ENCODE measurements at regions not wholly inside any gene's neighbourhood (a gene's known extent, or its start where the extent isn't known, plus 50 kb on each side); places are given as distances from the start of the nearest gene placed in this dataset.

DNA sequence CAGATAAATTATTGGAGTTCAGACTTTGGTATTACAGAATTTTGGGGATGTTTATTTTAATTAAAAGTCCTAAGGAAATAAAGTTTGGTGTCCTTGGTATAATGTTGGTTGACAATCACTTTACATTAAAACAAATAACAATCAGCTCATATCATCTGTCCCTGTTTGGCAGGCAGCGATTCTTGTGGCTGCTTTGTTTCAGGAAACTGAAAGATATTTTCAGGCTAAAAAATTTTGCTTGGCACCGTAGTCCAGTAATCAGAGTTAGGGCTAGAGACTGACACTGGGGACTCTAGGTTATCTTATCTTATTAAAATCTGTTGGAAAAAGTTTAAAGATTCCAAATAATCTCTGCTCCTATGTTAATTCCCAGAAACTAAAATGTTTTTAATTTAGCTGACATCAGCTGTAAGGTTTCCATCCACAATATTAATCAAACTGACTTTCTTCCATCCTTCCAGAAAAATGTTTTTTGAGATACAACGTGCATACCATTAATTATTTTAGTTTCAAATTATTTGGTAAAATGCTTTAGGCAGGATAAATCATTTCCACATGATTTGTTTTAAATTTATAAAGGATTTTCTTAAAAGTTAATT, 97.6 kb downstream of the ZIC5 start:
- no peaks in the 10 kb centered on the region for H3K27me3 Mint-ChIP-seq
- no peaks in the 10 kb centered on the region for H3K9me3 Mint-ChIP-seq
- H3K4me3 Mint-ChIP-seq = no peak overlapping the region
- H3K27ac Mint-ChIP-seq = no peak overlapping the region
- H3K4me1 Mint-ChIP-seq = peaks cover 5 to 13% (median 12%) of the 10 kb centered on the region in 3 donors
- peaks cover 2% of the 10 kb centered on the region for H3K36me3 Mint-ChIP-seq

DNA sequence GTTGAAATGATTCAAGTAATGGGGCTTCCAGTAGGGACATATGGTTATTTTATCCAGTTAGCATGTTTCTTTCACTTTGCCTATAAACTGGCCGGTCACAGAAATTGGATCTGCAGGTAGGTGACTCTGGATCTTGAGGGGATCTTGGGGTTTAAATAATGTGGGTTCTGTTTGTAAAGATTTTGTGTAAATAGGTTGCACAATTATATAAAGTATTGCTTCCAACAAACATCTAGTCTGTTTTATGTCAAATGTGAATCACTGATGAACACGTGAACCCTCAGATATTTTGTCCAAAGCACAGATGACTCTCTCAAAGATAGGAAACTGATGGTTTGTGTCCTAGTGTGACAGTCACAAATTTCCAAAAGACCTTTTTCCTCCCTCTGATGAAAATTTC, 98.4 kb downstream of the ZIC5 start:
- Mint-ChIP-seq H3K9me3 (no peaks in the 10 kb centered on the region), H3K4me3 (no peak overlapping the region), H3K27me3 (no peaks in the 10 kb centered on the region), H3K27ac (no peak overlapping the region), H3K36me3 (peaks cover 2% of the 10 kb centered on the region), H3K4me1 (peaks cover 5 to 14% (median 12%) of the 10 kb centered on the region in 3 donors)

DNA sequence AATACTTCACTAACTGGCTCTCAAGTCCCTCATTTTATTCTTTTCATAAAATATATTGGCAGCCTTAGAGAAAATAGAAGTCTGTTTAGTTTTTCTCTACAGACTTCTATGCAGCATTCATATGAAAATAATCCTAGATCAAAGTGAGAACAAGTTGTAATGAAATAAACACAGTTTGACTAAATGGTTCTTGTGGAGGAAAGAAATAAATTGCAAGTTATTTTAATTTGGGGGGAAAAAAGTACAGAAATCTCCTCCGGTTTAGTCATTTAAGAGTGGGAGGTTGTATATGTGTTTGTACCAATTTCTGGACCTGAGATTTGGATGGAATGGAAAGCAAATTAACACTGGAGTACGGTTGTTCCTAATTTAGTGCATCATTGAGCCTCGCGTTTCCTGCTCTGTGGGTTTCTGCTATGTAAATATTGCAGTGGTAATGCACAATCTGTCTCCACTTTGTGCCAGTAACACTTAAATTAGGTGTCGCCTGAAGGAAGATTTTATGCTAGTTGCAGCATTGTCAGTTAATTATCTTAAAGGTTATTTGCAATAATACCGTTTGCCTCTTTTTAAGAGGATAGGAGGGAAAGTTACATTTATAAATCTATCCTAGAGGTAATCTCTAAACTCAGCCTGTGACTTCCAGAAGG, 100.2 kb downstream of the ZIC5 start:
- no peak overlapping the region for H3K4me3 Mint-ChIP-seq
- peaks cover 2% of the 10 kb centered on the region for H3K36me3 Mint-ChIP-seq
- H3K4me1 Mint-ChIP-seq = peaks cover 5 to 14% (median 12%) of the 10 kb centered on the region in 3 donors
- H3K9me3 Mint-ChIP-seq = no peaks in the 10 kb centered on the region
- H3K27me3 Mint-ChIP-seq = no peaks in the 10 kb centered on the region
- no peak overlapping the region for H3K27ac Mint-ChIP-seq

DNA sequence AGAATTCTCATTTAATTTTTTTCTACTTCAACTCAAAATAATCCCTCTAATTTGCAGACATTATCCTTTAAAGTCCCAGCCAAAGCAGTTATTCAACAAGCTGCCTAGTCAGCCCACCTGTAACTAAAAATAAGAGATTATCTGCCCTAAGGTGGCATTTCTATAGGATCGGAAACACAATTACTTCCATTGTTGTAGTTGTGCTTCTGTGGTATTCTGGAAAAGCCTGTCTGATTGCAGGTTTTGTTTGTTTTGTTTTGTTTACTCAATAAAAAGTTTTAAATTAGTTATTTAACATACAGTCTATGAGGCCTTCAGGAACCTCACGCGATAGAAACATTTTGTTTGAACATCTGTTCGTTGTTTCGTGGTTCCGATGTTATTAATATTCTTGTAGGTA, 101.0 kb downstream of the ZIC5 start:
- Mint-ChIP-seq H3K36me3 (peaks cover 3% of the 10 kb centered on the region), H3K4me3 (no peak overlapping the region), H3K4me1 (peaks cover 5 to 14% (median 12%) of the 10 kb centered on the region in 3 donors), H3K9me3 (no peaks in the 10 kb centered on the region), H3K27ac (no peak overlapping the region), H3K27me3 (no peaks in the 10 kb centered on the region)

DNA sequence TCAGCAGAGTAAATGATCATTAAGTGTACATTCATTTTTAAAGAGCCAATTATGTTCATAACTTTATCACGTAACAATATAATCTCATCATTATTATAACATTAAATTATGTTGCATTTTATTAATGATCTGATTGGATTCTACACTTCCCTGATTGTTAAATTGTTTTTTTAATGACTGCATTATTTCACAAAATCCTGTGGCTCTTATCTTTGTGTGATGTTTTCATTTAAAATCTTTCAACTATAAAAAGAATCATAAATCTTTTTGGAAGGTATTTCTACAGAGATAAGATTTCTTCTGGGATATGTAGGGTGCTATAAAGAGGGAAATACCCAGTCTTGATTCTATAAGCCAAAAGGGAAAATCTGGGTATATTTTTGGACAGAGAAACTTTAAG, 101.7 kb downstream of the ZIC5 start:
- no peak overlapping the region for H3K4me3 Mint-ChIP-seq

DNA sequence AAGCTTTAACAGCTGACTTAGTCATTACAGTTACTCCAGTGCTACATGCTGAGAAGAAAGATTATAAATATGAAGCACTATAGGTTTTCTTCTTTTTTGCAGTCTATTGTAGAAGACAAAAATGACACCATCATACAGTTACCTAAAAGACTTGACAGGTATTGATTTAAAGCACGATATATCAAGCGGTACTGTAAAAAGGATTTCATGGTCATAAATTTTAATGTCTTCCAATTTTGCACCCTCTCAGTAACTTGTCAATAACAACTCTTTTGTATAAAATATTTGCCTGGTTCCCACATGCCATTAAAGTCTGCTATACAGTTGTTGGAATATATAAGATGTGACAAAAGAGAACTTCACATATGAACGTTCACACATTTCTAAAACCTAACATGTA, 102.8 kb downstream of the ZIC5 start:
- Mint-ChIP-seq H3K4me1 (peaks cover 5 to 14% (median 12%) of the 10 kb centered on the region in 3 donors), H3K4me3 (no peak overlapping the region), H3K27ac (no peak overlapping the region), H3K36me3 (peaks cover 4% of the 10 kb centered on the region), H3K27me3 (no peaks in the 10 kb centered on the region), H3K9me3 (no peaks in the 10 kb centered on the region)

More for the DNA sequence above, 101.7 kb downstream of the ZIC5 start:
- Mint-ChIP-seq H3K27ac (no peak overlapping the region), H3K4me1 (peaks cover 5 to 14% (median 12%) of the 10 kb centered on the region in 3 donors), H3K36me3 (peaks cover 3% of the 10 kb centered on the region), H3K27me3 (no peaks in the 10 kb centered on the region), H3K9me3 (no peaks in the 10 kb centered on the region)

DNA sequence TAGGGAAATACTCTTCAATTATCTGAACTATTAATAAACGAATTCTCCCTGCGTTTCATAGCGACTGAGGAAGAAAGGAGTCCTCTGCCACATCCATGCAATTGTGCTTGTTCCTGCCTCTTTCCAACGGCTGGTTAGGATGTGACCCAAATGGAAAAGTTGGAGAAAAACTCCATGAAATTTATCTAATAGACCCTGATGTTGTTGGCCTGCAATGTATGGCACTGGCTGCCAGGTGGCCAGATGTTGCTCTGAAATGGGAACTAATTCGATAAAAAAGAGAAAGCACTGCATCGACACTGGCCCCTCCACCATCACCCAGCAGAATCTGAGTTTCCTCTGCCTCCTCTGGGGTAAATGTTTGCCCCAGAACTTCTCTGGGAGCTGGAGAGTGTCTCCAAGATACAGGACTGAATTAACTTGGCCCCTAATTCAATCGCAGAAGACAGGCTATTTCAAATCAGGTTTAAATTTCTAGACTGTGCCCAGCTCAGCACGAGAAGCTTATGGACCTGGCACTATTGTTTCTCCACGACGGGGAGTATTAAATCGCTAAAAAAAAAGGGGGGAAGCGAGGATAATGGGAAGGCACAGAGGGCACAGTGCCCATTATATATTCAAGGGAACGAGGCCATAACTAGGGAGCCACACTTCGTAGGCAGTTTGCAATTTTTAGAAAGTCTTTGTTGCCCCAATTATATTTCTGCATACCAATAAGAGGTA, 103.9 kb downstream of the ZIC5 start:
- Mint-ChIP-seq H3K9me3 (no peaks in the 10 kb centered on the region), H3K4me3 (no peak overlapping the region), H3K27me3 (no peaks in the 10 kb centered on the region), H3K4me1 (peaks cover 5 to 14% (median 12%) of the 10 kb centered on the region in 3 donors), H3K27ac (no peak overlapping the region), H3K36me3 (peaks cover 6% of the 10 kb centered on the region)

DNA sequence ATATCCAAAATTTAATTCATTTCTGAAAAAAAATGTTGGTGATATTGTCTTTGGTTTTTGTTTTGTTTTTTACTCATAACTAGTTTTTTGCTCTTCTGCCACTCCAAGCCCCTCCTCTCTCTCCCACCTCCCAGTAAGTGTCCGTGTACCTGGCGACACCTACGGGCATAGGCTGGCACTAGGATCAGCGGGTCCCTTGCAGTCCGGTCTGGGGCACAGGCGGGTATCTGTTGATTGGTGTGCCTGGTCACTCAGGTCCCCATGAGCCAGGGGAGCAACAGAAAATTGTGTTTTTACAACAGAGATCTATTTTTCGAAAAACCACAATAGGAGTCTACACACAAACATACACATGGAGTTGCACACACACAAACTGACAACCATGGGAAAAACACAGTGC, 104.8 kb downstream of the ZIC5 start:
- H3K27me3 Mint-ChIP-seq = no peaks in the 10 kb centered on the region
- peaks cover 5 to 14% (median 9%) of the 10 kb centered on the region in 3 donors for H3K4me1 Mint-ChIP-seq
- no peak overlapping the region for H3K4me3 Mint-ChIP-seq
- H3K27ac Mint-ChIP-seq = no peak overlapping the region
- no peaks in the 10 kb centered on the region for H3K9me3 Mint-ChIP-seq
- H3K36me3 Mint-ChIP-seq = peaks cover 6% of the 10 kb centered on the region

DNA sequence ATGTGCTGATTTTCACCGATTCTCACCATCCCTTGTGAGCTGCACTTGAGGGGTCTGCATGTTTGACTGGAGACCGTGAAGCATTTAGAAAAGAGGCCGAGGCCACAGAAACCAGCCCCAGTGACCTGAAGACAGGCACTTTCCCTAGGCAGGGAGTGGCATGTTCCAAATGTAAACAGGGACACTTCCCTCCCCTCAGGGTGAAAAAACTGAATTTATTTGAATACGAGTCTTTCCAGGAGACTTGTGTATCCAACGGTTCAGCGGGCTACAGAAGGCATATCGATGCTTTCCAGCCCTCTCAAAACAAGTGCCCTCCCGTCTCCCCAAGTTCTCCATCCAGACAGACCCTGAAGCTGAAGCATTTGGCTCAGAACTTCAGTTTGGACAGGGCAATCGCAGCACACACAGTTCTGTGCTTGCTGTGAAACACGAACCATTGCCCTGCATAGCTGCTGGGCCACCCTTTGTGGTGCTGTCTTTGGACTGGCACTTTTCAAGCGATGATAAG, 106.1 kb downstream of the ZIC5 start:
- peaks cover 6% of the 10 kb centered on the region for H3K36me3 Mint-ChIP-seq
- no peaks in the 10 kb centered on the region for H3K27me3 Mint-ChIP-seq
- peaks cover 0 to 4% (median 0%) of the 10 kb centered on the region in 3 donors for H3K4me1 Mint-ChIP-seq
- H3K27ac Mint-ChIP-seq = no peak overlapping the region
- no peak overlapping the region for H3K4me3 Mint-ChIP-seq
- H3K9me3 Mint-ChIP-seq = no peaks in the 10 kb centered on the region

DNA sequence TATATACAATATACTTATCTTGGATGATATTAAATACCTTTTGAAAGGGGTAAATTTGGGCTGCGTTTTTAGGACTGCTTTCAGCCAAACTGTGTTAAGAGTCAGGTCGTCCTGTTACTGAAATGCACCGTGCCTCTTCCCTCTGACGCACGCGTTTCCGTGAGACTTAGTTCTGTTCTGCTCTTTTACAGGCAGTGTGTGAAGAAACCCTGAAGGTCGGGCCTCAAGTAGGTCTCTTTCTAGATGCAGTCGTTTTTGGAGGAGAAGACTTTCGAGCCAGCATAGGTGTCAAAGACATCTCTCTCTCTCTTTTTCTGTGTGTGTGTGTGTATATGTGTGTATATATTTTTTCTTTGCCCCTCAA, 107.0 kb downstream of the ZIC5 start:
- peaks cover 7% of the 10 kb centered on the region for H3K36me3 Mint-ChIP-seq
- no peak overlapping the region for H3K4me3 Mint-ChIP-seq

DNA sequence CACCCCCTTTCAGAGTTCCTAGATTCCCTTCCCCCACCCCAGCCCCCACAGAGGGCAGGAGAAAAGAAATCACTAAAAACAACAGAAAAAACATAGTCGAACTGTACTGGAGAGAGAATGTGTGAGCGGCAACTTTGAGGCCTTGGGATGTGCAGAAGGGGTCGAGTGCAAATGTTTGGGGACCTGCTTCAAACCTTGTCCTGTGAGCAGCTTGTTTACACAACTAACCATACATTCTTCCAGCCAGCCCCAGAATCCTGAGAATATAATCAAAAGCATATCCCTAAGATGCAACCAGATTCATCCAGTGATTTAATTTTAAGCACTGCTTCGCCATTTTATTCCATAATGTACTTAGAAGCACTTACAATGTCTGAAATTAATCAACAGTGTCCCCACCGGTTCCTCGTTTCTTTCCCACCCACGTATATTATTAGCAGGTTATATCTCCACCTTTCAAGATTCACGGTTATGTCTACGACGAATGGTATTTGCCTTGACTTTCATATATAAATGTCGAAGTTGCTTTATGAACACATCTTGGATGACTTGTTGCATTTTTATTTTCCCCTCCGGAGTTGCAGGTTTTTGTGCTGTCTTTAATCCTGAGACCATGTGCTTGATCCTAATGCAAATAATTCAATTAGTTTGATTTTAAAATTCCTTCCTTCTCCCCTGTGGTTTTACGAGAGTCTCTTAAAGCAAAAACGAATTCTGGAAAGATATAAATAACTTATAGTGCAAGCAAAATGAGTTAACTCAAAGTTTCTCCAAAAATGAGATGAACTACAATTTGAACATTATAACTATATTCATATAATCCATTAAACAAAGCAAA, 107.6 kb downstream of the ZIC5 start:
- Mint-ChIP-seq H3K27me3 (no peaks in the 10 kb centered on the region), H3K36me3 (peaks cover 11% of the 10 kb centered on the region), H3K27ac (no peak overlapping the region), H3K9me3 (no peaks in the 10 kb centered on the region), H3K4me3 (no peak overlapping the region), H3K4me1 (peaks cover 0 to 2% (median 0%) of the 10 kb centered on the region in 3 donors)

More for the DNA sequence above, 107.0 kb downstream of the ZIC5 start:
- H3K27me3 Mint-ChIP-seq = no peaks in the 10 kb centered on the region
- peaks cover 0 to 4% (median 0%) of the 10 kb centered on the region in 3 donors for H3K4me1 Mint-ChIP-seq
- no peak overlapping the region for H3K27ac Mint-ChIP-seq
- H3K9me3 Mint-ChIP-seq = no peaks in the 10 kb centered on the region

DNA sequence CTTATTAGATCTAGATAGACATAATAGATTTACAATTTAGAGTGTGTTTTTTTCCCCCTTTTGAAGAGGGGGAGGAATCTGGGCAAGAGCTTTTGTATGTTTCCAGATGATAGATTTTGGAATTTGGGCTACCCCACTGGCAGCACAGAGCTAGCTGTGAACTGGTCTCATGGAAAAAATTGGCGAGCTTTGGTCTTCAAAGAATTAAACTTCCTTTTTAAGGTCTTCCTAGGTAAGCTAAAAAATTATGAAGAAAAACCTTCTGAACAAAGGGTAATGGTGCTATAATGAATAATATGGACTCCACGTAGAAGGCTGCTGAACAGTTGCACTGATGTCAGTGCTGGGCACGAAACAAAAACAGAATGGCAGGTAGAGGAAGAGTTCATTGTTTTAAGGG, 109.3 kb downstream of the ZIC5 start:
- H3K4me3 Mint-ChIP-seq = no peak overlapping the region
- no peak overlapping the region for H3K27ac Mint-ChIP-seq
- no peaks in the 10 kb centered on the region for H3K27me3 Mint-ChIP-seq
- H3K4me1 Mint-ChIP-seq = peaks cover 0 to 2% (median 2%) of the 10 kb centered on the region in 3 donors
- no peaks in the 10 kb centered on the region for H3K9me3 Mint-ChIP-seq
- peaks cover 12% of the 10 kb centered on the region for H3K36me3 Mint-ChIP-seq

DNA sequence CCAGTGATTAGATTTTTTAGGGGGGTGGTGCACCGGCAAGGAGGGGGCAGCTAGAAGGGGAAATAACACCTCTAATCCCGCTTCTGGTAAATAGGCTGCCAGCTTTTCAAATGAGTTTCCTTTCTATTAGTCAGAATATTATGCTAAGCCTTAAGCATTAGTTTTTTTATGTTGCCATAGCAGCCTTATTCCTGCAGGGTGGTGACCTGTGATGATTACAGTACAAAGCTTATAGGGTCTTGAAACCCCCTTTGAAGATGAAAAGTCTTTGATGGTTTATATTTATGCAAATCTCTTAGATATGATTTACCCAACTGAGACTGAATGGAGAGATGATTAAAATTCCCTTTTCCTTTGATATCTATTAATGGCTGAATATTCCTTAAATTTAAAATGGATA, 109.8 kb downstream of the ZIC5 start:
- Mint-ChIP-seq H3K36me3 (peaks cover 12% of the 10 kb centered on the region), H3K27ac (no peak overlapping the region), H3K27me3 (no peaks in the 10 kb centered on the region), H3K4me3 (no peak overlapping the region), H3K9me3 (no peaks in the 10 kb centered on the region), H3K4me1 (peaks cover 0 to 2% (median 2%) of the 10 kb centered on the region in 3 donors)

DNA sequence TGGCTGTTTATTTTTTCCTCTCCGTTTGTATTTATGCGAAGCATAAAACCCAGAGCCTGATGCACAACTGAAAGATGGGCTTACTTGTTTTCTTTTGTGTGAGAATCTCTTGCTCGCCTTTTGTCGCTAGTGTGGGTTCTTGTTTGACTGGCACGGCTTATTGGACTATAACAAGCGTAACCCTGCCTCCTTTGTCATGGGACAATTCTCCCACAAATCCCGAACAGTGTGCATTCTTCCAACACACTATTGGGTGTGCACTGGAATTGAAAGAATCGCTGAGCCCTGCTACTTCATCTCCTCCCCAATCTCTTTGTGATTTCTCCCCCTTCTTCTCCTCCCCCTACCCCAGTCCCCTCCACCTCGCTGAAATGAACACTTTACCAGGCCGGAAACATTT, 110.8 kb downstream of the ZIC5 start:
- peaks cover 12% of the 10 kb centered on the region for H3K36me3 Mint-ChIP-seq
- no peaks in the 10 kb centered on the region for H3K27me3 Mint-ChIP-seq
- H3K9me3 Mint-ChIP-seq = no peaks in the 10 kb centered on the region
- H3K27ac Mint-ChIP-seq = no peak overlapping the region
- H3K4me3 Mint-ChIP-seq = no peak overlapping the region
- H3K4me1 Mint-ChIP-seq = peaks cover 0 to 2% (median 2%) of the 10 kb centered on the region in 3 donors

All from IgD-negative memory B cell (primary cell).